K562 (cell line): ENCODE measurements at regions not wholly inside any gene's neighbourhood (a gene's known extent, or its start where the extent isn't known, plus 50 kb on each side); places are given as distances from the start of the nearest gene placed in this dataset.

ENCODE experiments used
- ATAC-seq: fragments of 200-7000 bp; cut with Tn5 transposase; 3 replicates; pipeline ENCODE4 v1.9.1; 2020; ENCODE audit warnings: moderate library complexity
- BruUV-seq: library from RNA; stranded (reverse); fragments of 400-500 nt; replicated peaks from 2 replicates; lab custom pipeline; 2021; lab: Mats Ljungman, UMichigan
- CTCF ChIA-PET: fragments of 300-600 bp; formaldehyde crosslinking; extraction: SDS; loops from one replicate; lab custom pipeline; 2021; ENCODE audit warnings: low intra/inter-chr PET ratio; lab: Yijun Ruan, JAX
- POLR2A ChIA-PET: fragments of 300-600, 350-650 bp; sonication (Branson Sonifier 250); formaldehyde crosslinking; extraction: SDS; loops from one replicate; lab custom pipeline; 2021; ENCODE audit warnings: antibody characterized with exemption, inconsistent platforms; lab: Yijun Ruan, JAX
- DNase-seq, 4 experiments: peaks; one replicate each; pipeline versions ENCODE4 v3.0.0 to v3.0.0-alpha.2; 2011 to 2018; ENCODE audit warnings: low spot score in 3 of 4, mixed read lengths in 3 of 4; ENCODE audit errors: extremely low read depth in 1 of 4
- FAIRE-seq: peaks from 2 replicates; lab custom pipeline; 2011; peaks lifted over from hg19 to GRCh38; lab: Jason Lieb, UNC
- H2AFZ ChIP-seq: 2 replicates; pipeline ENCODE4 v1.6.0; 2011; ENCODE audit warnings: low read depth, low read length, control low read depth, inconsistent platforms
- H3K27ac ChIP-seq: fragments of 200-600 bp; 3 replicates; pipeline ENCODE4 v1.8.0; 2011; ENCODE audit warnings: low read depth, mild to moderate bottlenecking, control low read depth, inconsistent platforms, low read length, moderate library complexity, mixed read lengths; ENCODE audit errors: extremely low read depth
- H3K27me3 ChIP-seq, 2 experiments: fragments of 300-600 bp in 1 of 2; 2 replicates in 1 of 2; 3 replicates in 1 of 2; pipeline versions ENCODE4 v1.6.0 to v1.8.0; 2011; ENCODE audit warnings: inconsistent platforms in 2 of 2, low read length in 2 of 2, mild to moderate bottlenecking in 1 of 2, mixed read lengths in 1 of 2, moderate library complexity in 1 of 2; ENCODE audit not compliant: control insufficient read depth in 2 of 2, insufficient read depth in 2 of 2
- H3K36me3 ChIP-seq: fragments of 300-600 bp; 3 replicates; pipeline ENCODE4 v1.8.0; 2011; ENCODE audit warnings: mild to moderate bottlenecking, low read length, inconsistent platforms; ENCODE audit not compliant: control insufficient read depth, insufficient read depth
- H3K4me1 ChIP-seq, 2 experiments: fragments of 200-600 bp in 1 of 2; replicated peaks in 1 of 2; 2 replicates in 1 of 2; 3 replicates in 1 of 2; pipeline versions ENCODE4 v1.5.1 to v1.8.0; 2011; ENCODE audit warnings: inconsistent platforms in 2 of 2, low read length in 2 of 2, mild to moderate bottlenecking in 1 of 2, mixed read lengths in 1 of 2, moderate library complexity in 1 of 2; ENCODE audit not compliant: control insufficient read depth in 2 of 2, insufficient read depth in 2 of 2
- H3K4me2 ChIP-seq: 2 replicates; pipeline ENCODE4 v1.6.1; 2011; ENCODE audit warnings: low read length, control low read depth, inconsistent platforms, mixed read lengths; ENCODE audit not compliant: insufficient read depth
- H3K4me3 ChIP-seq: fragments of 200-600 bp; sonication (generic), shearing (Covaris generic); 2 replicates; pipeline ENCODE4 v1.5.1; 2016; ENCODE audit warnings: control low read depth, inconsistent platforms
- H3K79me2 ChIP-seq: fragments of 200-600 bp; 3 replicates; pipeline ENCODE4 v1.8.0; 2011; ENCODE audit warnings: low read length, inconsistent platforms; ENCODE audit not compliant: control insufficient read depth, insufficient read depth
- H3K9ac ChIP-seq, 2 experiments: 2 replicates each; pipeline versions ENCODE4 v1.6.0 to v1.6.1; 2011; ENCODE audit warnings: low read depth in 2 of 2, low read length in 2 of 2, control low read depth in 1 of 2, inconsistent platforms in 1 of 2, mild to moderate bottlenecking in 1 of 2, mixed read lengths in 1 of 2; ENCODE audit not compliant: insufficient read depth in 1 of 2
- H3K9me1 ChIP-seq: one replicate; pipeline ENCODE4 v1.6.0; 2011; ENCODE audit warnings: inconsistent platforms, mild to moderate bottlenecking, low read length, moderate library complexity; ENCODE audit not compliant: control insufficient read depth, insufficient read depth
- H3K9me3 ChIP-seq: replicated peaks from 2 replicates; pipeline ENCODE4 v1.5.1; 2011; ENCODE audit warnings: low read depth, low read length, inconsistent platforms; ENCODE audit not compliant: control insufficient read depth, insufficient read depth
- H4K20me1 ChIP-seq: replicated peaks from 2 replicates; pipeline ENCODE4 v1.6.1; 2011; ENCODE audit warnings: low read length, inconsistent platforms, mixed read lengths; ENCODE audit not compliant: control insufficient read depth, insufficient read depth
- ARID1B ChIP-seq: fragments of 450-650 bp; IDR thresholded peaks from 2 replicates; pipeline ENCODE4 v1.6.1; 2016; ENCODE audit warnings: antibody characterized with exemption, mild to moderate bottlenecking, inconsistent platforms
- EZH2 ChIP-seq: IDR thresholded peaks from 2 replicates; pipeline ENCODE4 v1.6.1; 2012; ENCODE audit warnings: low read depth, mild to moderate bottlenecking, inconsistent platforms, low read length, borderline replicate concordance
- FOSL1 ChIP-seq: fragments of 200-800 bp; sonication (Bioruptor generic); conservative IDR thresholded peaks from 2 replicates; pipeline ENCODE4 v1.6.1; 2016; ENCODE audit warnings: missing genetic modification characterization, missing compliant biosample characterization
- ILK ChIP-seq: fragments of 450-650 bp; IDR thresholded peaks from 2 replicates; pipeline ENCODE4 v1.6.1; 2016; ENCODE audit warnings: missing genetic modification characterization, low read depth, mild to moderate bottlenecking, missing compliant biosample characterization, moderate library complexity, borderline replicate concordance
- IRF2 ChIP-seq: sonication (generic); formaldehyde crosslinking; IDR thresholded peaks from 2 replicates; pipeline ENCODE4 v1.8.1; 2022; ENCODE audit warnings: mild to moderate bottlenecking, missing genetic modification reagents
- PATZ1 ChIP-seq: fragments of 250-450 bp; sonication (Bioruptor Pico); IDR thresholded peaks from 2 replicates; pipeline ENCODE4 v1.5.0; 2020; ENCODE audit warnings: mild to moderate bottlenecking, borderline replicate concordance
- ZNF239 ChIP-seq: fragments of 250-450 bp; sonication (Bioruptor Pico); IDR thresholded peaks from 2 replicates; pipeline ENCODE4 v1.4.0; 2020; ENCODE audit warnings: mild to moderate bottlenecking
- ZNF76 ChIP-seq: fragments of 250-450 bp; sonication (Bioruptor Pico); IDR thresholded peaks from 2 replicates; pipeline ENCODE4 v1.4.0; 2020; ENCODE audit warnings: mild to moderate bottlenecking, moderate library complexity, borderline replicate concordance
- ZNF785 ChIP-seq: fragments of 250-450 bp; sonication (Bioruptor Pico); IDR thresholded peaks from 2 replicates; pipeline ENCODE4 v1.4.0; 2020; ENCODE audit warnings: mild to moderate bottlenecking
- WGBS: fragments of 100-300 bp; shearing (Covaris generic); methylation state at CpG from one replicate; pipeline ENCODE4 v1.1.6; 2016; ENCODE audit warnings: low coverage, mixed read lengths; ENCODE audit not compliant: insufficient coverage; ENCODE audit errors: missing lambda C conversion rate; 5-methylcytosine and 5-hydroxymethylcytosine counted together
- in situ Hi-C: fragments of 300-500 bp; cut with MboI; formaldehyde crosslinking; loops from 4 replicates; pipeline ENCODE4 v1.15.0; 2018; ENCODE audit warnings: inconsistent platforms, mixed read lengths
- intact Hi-C: fragments of 100-400 bp; cut with micrococcal nuclease; formaldehyde crosslinking; loops from 2 replicates; pipeline ENCODE4 v1.14.2; 2022
- TF ChIP-seq, protein P1 (sequence below), 2 experiments: fragments of 450-650 bp in 1 of 2; sonication (generic) in 1 of 2; formaldehyde crosslinking in 1 of 2; IDR thresholded peaks; 2 replicates each; pipeline versions ENCODE4 v1.7.1 to v1.9.0; 2016 to 2022; ENCODE audit warnings: inconsistent platforms in 1 of 2, mild to moderate bottlenecking in 1 of 2, missing genetic modification reagents in 1 of 2

DNA sequence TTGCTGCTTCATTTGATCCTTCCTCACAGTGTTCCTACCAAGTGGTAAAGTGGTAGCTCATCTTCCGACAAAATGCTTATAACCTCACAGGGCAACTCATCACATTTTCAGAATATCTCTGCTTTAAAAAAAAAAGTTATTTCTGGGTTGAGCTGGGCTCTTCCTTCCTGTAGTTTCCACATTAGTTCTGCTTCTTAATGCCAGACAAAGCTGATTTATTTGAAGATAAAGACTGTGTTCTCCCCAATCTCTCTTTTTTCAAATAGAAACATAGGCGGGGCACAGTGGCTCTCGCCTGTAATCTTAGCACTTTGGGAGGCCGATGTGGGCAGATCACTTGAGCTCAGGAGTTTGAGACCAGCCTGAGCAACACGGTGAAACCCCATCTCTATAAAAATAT lies 273.1 kb downstream of the ACTL7B start (continued):
- TF ChIP-seq IRF2 (CRISPR knock-in tag) = no peak
- TF ChIP-seq ILK (tag) = no peak
- TF ChIP-seq PATZ1 = no peak
- no peak for TF ChIP-seq EZH2
- no peak for TF ChIP-seq ZNF785 (CRISPR knock-in tag)

- Histone ChIP-seq H3K79me2 (no peaks in the 10 kb centered on the region), H3K9me3 (no peaks in the 10 kb centered on the region), H3K4me1 (no peaks in the 10 kb centered on the region), H3K4me2 (no peak overlapping the region), H3K27ac (no peak overlapping the region), H3K9me1 (no peaks in the 10 kb centered on the region), H3K36me3 (no peaks in the 10 kb centered on the region), H3K4me3 (no peak overlapping the region), H3K27me3 (no peaks in the 10 kb centered on the region), H2AFZ (no peak overlapping the region), H4K20me1 (no peaks in the 10 kb centered on the region), H3K9ac (no peak overlapping the region)
- DNase-seq (no peak), FAIRE-seq (no peak), ATAC-seq (no peak)
- ChIA-PET CTCF (no interaction called here), POLR2A (interaction anchor here (0.7 kb wide), 1 partner anchor 1469 kb away, joined by 5 read pairs; no protein-coding TSS in a partner anchor)
- 0% methylated on average over 6 of the region's 6 CpGs for WGBS
- intact Hi-C loops (no loop called here), in situ Hi-C loops (no loop called here)
- BruUV-seq = no TSS peak
- TF ChIP-seq ARID1B = no peak
- TF ChIP-seq ZNF76 (CRISPR knock-in tag) = no peak
- TF ChIP-seq FOSL1 (tag) = no peak
- TF ChIP-seq, protein P1, sequence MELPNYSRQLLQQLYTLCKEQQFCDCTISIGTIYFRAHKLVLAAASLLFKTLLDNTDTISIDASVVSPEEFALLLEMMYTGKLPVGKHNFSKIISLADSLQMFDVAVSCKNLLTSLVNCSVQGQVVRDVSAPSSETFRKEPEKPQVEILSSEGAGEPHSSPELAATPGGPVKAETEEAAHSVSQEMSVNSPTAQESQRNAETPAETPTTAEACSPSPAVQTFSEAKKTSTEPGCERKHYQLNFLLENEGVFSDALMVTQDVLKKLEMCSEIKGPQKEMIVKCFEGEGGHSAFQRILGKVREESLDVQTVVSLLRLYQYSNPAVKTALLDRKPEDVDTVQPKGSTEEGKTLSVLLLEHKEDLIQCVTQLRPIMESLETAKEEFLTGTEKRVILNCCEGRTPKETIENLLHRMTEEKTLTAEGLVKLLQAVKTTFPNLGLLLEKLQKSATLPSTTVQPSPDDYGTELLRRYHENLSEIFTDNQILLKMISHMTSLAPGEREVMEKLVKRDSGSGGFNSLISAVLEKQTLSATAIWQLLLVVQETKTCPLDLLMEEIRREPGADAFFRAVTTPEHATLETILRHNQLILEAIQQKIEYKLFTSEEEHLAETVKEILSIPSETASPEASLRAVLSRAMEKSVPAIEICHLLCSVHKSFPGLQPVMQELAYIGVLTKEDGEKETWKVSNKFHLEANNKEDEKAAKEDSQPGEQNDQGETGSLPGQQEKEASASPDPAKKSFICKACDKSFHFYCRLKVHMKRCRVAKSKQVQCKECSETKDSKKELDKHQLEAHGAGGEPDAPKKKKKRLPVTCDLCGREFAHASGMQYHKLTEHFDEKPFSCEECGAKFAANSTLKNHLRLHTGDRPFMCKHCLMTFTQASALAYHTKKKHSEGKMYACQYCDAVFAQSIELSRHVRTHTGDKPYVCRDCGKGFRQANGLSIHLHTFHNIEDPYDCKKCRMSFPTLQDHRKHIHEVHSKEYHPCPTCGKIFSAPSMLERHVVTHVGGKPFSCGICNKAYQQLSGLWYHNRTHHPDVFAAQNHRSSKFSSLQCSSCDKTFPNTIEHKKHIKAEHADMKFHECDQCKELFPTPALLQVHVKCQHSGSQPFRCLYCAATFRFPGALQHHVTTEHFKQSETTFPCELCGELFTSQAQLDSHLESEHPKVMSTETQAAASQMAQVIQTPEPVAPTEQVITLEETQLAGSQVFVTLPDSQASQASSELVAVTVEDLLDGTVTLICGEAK (IDR thresholded peaks at IDR 0.05) = no peak
- TF ChIP-seq, protein P1 (CRISPR knock-in tag; IDR thresholded peaks at IDR 0.05) = no peak
- no peak for TF ChIP-seq ZNF239 (CRISPR knock-in tag)
Measured at GRCh38 chr9:108579757-108580439, 275.9 kb downstream of the ACTL7B start.
